Heart right ventricle (tissue), 16 donors: ENCODE measurements at regions not wholly inside any gene's neighbourhood (a gene's known extent, or its start where the extent isn't known, plus 50 kb on each side); places are given as distances from the start of the nearest gene placed in this dataset.

Experiments used
- ATAC-seq, 8 donors: fragments of 200-7000 bp; cut with Tn5 transposase; one replicate each; pipeline ENCODE4 v1.9.1; 2020; ENCODE audit warnings: mild to moderate bottlenecking in 8 of 8, moderate library complexity in 8 of 8, moderate number of reproducible peaks in 1 of 8
- DNase-seq, 2 donors: peaks; one replicate each; pipeline ENCODE4 v3.0.0-alpha.2; 2020
- H3K27ac ChIP-seq, 10 donors: fragments of 200-600 bp; sonication (generic) in 2 of 10; one replicate each; pipeline versions ENCODE4 v1.5.0 to v1.8.0; 2020 to 2022; ENCODE audit warnings: mild to moderate bottlenecking in 3 of 10
- H3K27me3 ChIP-seq, 7 donors: fragments of 200-600 bp; one replicate each; pipeline ENCODE4 v1.8.0; 2021 to 2022; ENCODE audit warnings: mild to moderate bottlenecking in 2 of 7
- H3K36me3 ChIP-seq, 9 donors: fragments of 200-600 bp; sonication (generic) in 1 of 9; one replicate each; pipeline versions ENCODE4 v1.5.0 to v1.8.0; 2020 to 2022; ENCODE audit warnings: mild to moderate bottlenecking in 2 of 9
- H3K4me1 ChIP-seq, 9 donors: fragments of 200-600 bp; sonication (generic) in 1 of 9; one replicate each; pipeline versions ENCODE4 v1.5.0 to v1.8.0; 2020 to 2022; ENCODE audit warnings: mild to moderate bottlenecking in 4 of 9
- H3K4me3 ChIP-seq, 10 donors: fragments of 200-600 bp; sonication (generic) in 2 of 10; one replicate each; pipeline versions ENCODE4 v1.5.0 to v1.8.0; 2020 to 2022; ENCODE audit warnings: mild to moderate bottlenecking in 7 of 10, moderate library complexity in 2 of 10
- H3K9me3 ChIP-seq, 11 donors: fragments of 200-600 bp in 10 of 11; sonication (generic) in 2 of 11; one replicate each; pipeline versions ENCODE4 v1.5.0 to v1.8.0; 2013 to 2022; ENCODE audit warnings: mild to moderate bottlenecking in 2 of 11, control low read depth in 1 of 11, moderate library complexity in 1 of 11
- CTCF ChIP-seq, 9 donors: fragments of 200-600 bp; sonication (generic) in 2 of 9; IDR thresholded peaks; one replicate each; pipeline versions ENCODE4 v1.5.0 to v1.8.0; 2021 to 2022; ENCODE audit warnings: antibody characterized with exemption in 9 of 9, mild to moderate bottlenecking in 5 of 9, moderate library complexity in 1 of 9
- WGBS, 2 donors: extraction: QIAGEN DNeasy Blood & Tissue Kit; methylation state at CpG; one replicate each; pipeline ENCODE4 v1.1.7; 2013; ENCODE audit warnings: inconsistent platforms in 1 of 2; 5-methylcytosine and 5-hydroxymethylcytosine counted together
- intact Hi-C, 10 donors: fragments of 100-400 bp; cut with DNase I; formaldehyde crosslinking; loops; one replicate each; pipeline versions ENCODE4 v1.11.1 to v1.14.2; 2022
- donor health status: Arrhythmogenic right ventricular cardiomyopathy.
- donor health status: ischemic (EF 13 %, LVEDD 7.1; RV severe dilation, severe dysfunction).
- donor health status: healthy with polysubstance abuse.
- donor health status: DM: no; HTN: yes; CAD: no.
- donor health status: DM: no; HTN: no; CAD: no.
- donor health status: ischemic (EF 25% LVEDD 6.9; RV normal size, moderate dysfunction).
- donor health status: ischemic (EF 25% LVEDD 5.7; RV mildly dilated, moderate dysfunction).
- donor health status: healthy.
- donor health status: DM: yes; HTN: yes; CAD: no.
- donor health status: Ischemic cardiomyopathy.
- donor health status: ischemic (EF 35%, LVEDD 5.7; RV mildly dilated, moderate dysfunction).
- donor health status: nonischemic (EF 11% LVEDD 7.7; RV severe dilation, severe dysfunction).
- donor health status: DM: yes; HTN: yes; CAD: no.
- donor health status: PGD.
- donor health status: ischemic (EF 29% LVEDD 5.4; RV normal size, mild dysfunction).
- donor health status: nonischemic (EF 23%, LVEDD 6.1; RV moderate dilation, normal function).

- 89 to 93% methylated on average over 5 of the region's 5 CpGs for WGBS, 2 donors
- Histone ChIP-seq H3K27me3 (no peaks in the 10 kb centered on the region), H3K9me3 (peaks cover 0 to 19% (median 3%) of the 10 kb centered on the region in 11 donors), H3K27ac (no peak overlapping the region), H3K36me3 (no peaks in the 10 kb centered on the region), H3K4me3 (no peak overlapping the region), H3K4me1 (peaks cover 0 to 10% (median 0%) of the 10 kb centered on the region in 9 donors)
- intact Hi-C loops, result no loop called here
- DNase-seq, result no peak
- no peak for TF ChIP-seq CTCF (IDR thresholded peaks at IDR 0.05)
- no peak for ATAC-seq
Observed at GRCh38 chr7:138246428-138246827, 170.2 kb downstream of the AKR1D1 start.

GRCh38 chr7:138247081-138247480 lies 170.8 kb downstream of the AKR1D1 start:
- WGBS, 2 donors, result 69 to 75% methylated on average over 1 of the region's 1 CpG
- Histone ChIP-seq H3K36me3 (no peaks in the 10 kb centered on the region), H3K4me1 (peaks cover 0 to 10% (median 0%) of the 10 kb centered on the region in 9 donors), H3K27me3 (no peaks in the 10 kb centered on the region), H3K27ac (no peak overlapping the region), H3K9me3 (peaks cover 0 to 19% (median 3%) of the 10 kb centered on the region in 11 donors), H3K4me3 (no peak overlapping the region)
- no peak for ATAC-seq
- intact Hi-C loops, result no loop called here
- TF ChIP-seq CTCF (IDR thresholded peaks at IDR 0.05), result no peak
- no peak for DNase-seq

- intact Hi-C loops, result no loop called here
- peaks cover 0 to 19% (median 3%) of the 10 kb centered on the region in 11 donors for H3K9me3 ChIP-seq
- DNase-seq (no peak), ATAC-seq (no peak)
- H3K27me3 ChIP-seq, result no peaks in the 10 kb centered on the region
- TF ChIP-seq CTCF (IDR thresholded peaks at IDR 0.05), result no peak
- 73 to 74% methylated on average over 9 of the region's 9 CpGs for WGBS, 2 donors
- H3K4me1 ChIP-seq, result peaks cover 0 to 10% (median 0%) of the 10 kb centered on the region in 9 donors
- H3K27ac ChIP-seq, result no peak overlapping the region
- no peaks in the 10 kb centered on the region for H3K36me3 ChIP-seq
- no peak overlapping the region for H3K4me3 ChIP-seq
Observed at GRCh38 chr7:138247568-138248333, 171.5 kb downstream of the AKR1D1 start.

- TF ChIP-seq CTCF (IDR thresholded peaks at IDR 0.05), result no peak
- intact Hi-C loops, result no loop called here
- Histone ChIP-seq H3K36me3 (no peaks in the 10 kb centered on the region), H3K4me1 (peaks cover 0 to 10% (median 0%) of the 10 kb centered on the region in 9 donors), H3K4me3 (no peak overlapping the region), H3K9me3 (peaks cover 0 to 19% (median 3%) of the 10 kb centered on the region in 11 donors), H3K27ac (peak overlapping the region in 1 of 10 donors; percentile 3), H3K27me3 (no peaks in the 10 kb centered on the region)
- ATAC-seq (no peak), DNase-seq (no peak)
Observed at GRCh38 chr7:138248609-138249008, 172.3 kb downstream of the AKR1D1 start.
